ACC112 (cell line): ENCODE measurements at regions not wholly inside any gene's neighbourhood (a gene's known extent, or its start where the extent isn't known, plus 50 kb on each side); places are given as distances from the start of the nearest gene placed in this dataset.
"Not testable (repeated sequence)": the region's sequence is repeated elsewhere in the genome, so short reads cannot be mapped to it uniquely, and the experiment has no call there.

Experiments
- H2AFZ ChIP-seq: fragments of 200-600 bp; sonication (generic); one replicate; pipeline ENCODE4 v1.6.0; 2017; ENCODE audit warnings: antibody characterized with exemption, low read length; ENCODE audit not compliant: unreplicated experiment
- H3K27ac ChIP-seq: fragments of 200-600 bp; sonication (generic); 2 replicates; pipeline ENCODE4 v1.5.1; 2014; ENCODE audit warnings: low read depth, mild to moderate bottlenecking, antibody characterized with exemption, low read length, moderate library complexity
- H3K27me3 ChIP-seq: fragments of 200-600 bp; sonication (generic); 2 replicates; pipeline ENCODE4 v1.6.1; 2014; ENCODE audit warnings: mild to moderate bottlenecking, antibody characterized with exemption, low read length, moderate library complexity, mixed read lengths; ENCODE audit not compliant: insufficient read depth
- H3K36me3 ChIP-seq: fragments of 200-600 bp; sonication (generic); 2 replicates; pipeline ENCODE4 v1.6.1; 2016; ENCODE audit warnings: mild to moderate bottlenecking, antibody characterized with exemption, low read length, moderate library complexity, mixed read lengths; ENCODE audit not compliant: insufficient read depth
- H3K4me1 ChIP-seq: fragments of 200-600 bp; sonication (generic); one replicate; pipeline ENCODE4 v1.6.1; 2016; ENCODE audit warnings: low read length, mixed read lengths; ENCODE audit not compliant: insufficient read depth, unreplicated experiment, control insufficient read depth
- H3K4me3 ChIP-seq: fragments of 200-600 bp; sonication (generic); 2 replicates; pipeline ENCODE4 v1.5.1; 2014; ENCODE audit warnings: mild to moderate bottlenecking, low read depth, low read length
- H3K79me2 ChIP-seq: fragments of 200-600 bp; sonication (generic); one replicate; pipeline ENCODE4 v1.6.0; 2016; ENCODE audit warnings: low read length; ENCODE audit not compliant: control insufficient read depth, unreplicated experiment, insufficient read depth

DNA sequence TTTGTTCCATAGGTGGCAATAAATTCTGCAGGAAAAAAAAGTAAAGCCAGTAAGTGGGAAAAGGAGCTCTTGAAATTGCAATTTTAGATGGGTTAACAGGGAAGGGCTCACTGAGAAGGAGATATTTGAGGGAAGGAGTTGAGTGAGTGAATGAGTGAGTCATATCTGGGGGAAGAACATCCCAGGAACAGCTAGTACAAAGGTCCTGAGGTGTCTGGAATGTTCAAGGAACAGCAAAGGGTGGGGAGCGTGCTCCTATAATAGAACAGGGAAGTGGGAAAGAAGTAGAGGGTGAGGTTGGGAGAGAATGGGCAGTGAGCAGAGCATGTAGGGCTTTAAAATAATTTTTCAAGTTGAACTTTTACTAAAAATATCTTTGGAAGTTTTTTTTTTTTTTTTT lies 68.0 kb upstream of the PSME4 start:
- Histone ChIP-seq H3K4me3 (no peak overlapping the region), H3K79me2 (no peaks in the 10 kb centered on the region), H3K36me3 (no peaks in the 10 kb centered on the region), H2AFZ (no peak overlapping the region), H3K27ac (no peak overlapping the region), H3K27me3 (no peaks in the 10 kb centered on the region), H3K4me1 (peaks cover 20% of the 10 kb centered on the region)

DNA sequence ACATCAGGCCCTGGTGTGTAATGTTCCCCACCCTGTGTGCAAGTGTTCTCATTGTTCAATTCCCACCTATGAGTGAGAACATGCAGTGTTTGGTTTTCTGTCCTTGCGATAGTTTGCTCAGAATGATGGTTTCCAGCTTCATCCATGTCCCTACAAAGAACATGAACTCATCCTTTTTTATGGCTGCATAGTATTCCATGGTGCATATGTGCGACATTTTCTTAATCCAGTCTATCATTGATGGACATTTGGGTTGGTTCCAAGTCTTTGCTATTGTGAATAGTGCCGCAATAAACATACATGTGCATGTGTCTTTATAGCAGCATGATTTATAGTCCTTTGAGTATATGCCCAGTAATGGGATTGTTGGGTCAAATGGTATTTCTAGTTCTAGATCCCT lies 60.5 kb upstream of the PSME4 start:
- H3K36me3 ChIP-seq, H3K4me1 ChIP-seq: not testable (repeated sequence)

DNA sequence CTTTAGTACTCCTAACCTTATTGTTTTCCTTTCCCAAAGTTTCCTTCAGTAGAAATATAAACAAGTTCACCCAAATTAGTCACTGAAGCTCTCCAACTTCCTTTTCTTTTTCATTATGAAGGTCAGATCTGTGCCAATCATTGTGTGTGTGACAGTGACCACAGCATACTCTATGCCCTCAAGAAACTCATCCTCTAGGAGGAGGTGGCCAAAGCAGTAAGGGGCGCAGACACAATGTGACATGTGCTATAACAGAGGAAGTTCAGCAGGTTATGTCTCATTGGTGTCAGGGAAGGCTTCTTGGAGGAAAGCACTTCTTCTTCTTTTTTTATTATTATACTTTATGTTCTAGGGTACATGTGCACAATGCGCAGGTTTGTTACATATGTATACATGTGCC lies 60.0 kb upstream of the PSME4 start:
- Histone ChIP-seq H3K79me2 (no peaks in the 10 kb centered on the region), H3K4me1 (no peaks in the 10 kb centered on the region), H3K27ac (no peak overlapping the region), H3K27me3 (no peaks in the 10 kb centered on the region), H3K4me3 (no peak overlapping the region), H3K36me3 (no peaks in the 10 kb centered on the region), H2AFZ (no peak overlapping the region)

More for the DNA sequence above, 60.5 kb upstream of the PSME4 start:
- not testable (repeated sequence) for H3K79me2 ChIP-seq, H2AFZ ChIP-seq, H3K4me3 ChIP-seq, H3K27ac ChIP-seq, H3K27me3 ChIP-seq

DNA sequence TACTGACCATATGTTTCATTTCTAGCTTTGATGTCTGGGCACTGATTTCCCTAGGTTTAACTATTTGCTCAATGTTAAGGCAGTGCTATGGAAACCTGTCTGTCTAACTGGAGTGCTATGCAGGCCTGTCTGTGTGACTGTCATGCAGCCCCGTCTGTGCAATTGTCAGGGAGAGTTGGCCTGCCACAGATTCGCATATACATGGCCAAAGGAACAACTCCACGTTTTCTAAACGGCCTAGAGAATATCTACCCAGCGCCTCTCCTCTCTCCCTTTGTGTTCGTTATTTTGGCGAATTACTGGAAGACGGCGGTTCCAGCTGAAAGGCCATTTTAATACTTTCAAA lies 59.6 kb upstream of the PSME4 start:
- Histone ChIP-seq H3K27ac (no peak overlapping the region), H3K27me3 (no peaks in the 10 kb centered on the region), H3K4me3 (no peak overlapping the region), H3K4me1 (no peaks in the 10 kb centered on the region), H3K79me2 (no peaks in the 10 kb centered on the region), H3K36me3 (no peaks in the 10 kb centered on the region), H2AFZ (no peak overlapping the region)

DNA sequence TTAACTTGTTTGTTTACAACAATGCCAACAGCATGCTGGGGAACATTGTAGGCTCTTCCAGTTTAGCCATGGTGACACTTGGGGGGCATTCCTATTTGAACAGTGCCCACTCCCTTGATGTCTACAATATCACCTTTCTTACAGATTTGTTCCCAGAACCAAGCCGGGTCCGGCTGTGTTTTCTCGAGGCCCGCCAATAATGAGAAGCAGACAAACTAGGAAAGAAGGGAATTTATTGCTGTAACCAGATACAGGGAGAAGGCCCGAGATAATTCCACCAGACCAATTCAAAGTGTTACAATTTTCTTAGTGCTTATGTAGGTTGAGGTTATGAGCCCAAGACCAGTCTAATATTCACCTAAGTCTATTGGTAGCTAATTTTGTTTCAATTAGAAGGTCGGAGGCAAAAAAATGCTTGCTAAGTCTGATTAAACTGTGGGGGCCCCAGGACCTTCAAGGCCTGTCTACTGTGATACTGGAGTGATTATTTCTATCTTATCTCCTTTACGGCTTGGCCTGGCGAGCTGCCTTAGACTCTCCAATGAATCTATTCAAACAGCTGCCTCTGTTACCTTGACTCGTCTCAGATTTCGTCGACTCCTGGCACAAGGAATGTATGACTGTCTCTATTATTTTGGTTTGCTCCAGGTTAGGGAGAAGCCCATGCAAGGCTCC lies 59.1 kb upstream of the PSME4 start:
- Histone ChIP-seq H3K4me3 (no peak overlapping the region), H3K79me2 (no peaks in the 10 kb centered on the region), H3K27me3 (no peaks in the 10 kb centered on the region), H3K27ac (no peak overlapping the region), H3K4me1 (no peaks in the 10 kb centered on the region), H3K36me3 (no peaks in the 10 kb centered on the region), H2AFZ (no peak overlapping the region)

DNA sequence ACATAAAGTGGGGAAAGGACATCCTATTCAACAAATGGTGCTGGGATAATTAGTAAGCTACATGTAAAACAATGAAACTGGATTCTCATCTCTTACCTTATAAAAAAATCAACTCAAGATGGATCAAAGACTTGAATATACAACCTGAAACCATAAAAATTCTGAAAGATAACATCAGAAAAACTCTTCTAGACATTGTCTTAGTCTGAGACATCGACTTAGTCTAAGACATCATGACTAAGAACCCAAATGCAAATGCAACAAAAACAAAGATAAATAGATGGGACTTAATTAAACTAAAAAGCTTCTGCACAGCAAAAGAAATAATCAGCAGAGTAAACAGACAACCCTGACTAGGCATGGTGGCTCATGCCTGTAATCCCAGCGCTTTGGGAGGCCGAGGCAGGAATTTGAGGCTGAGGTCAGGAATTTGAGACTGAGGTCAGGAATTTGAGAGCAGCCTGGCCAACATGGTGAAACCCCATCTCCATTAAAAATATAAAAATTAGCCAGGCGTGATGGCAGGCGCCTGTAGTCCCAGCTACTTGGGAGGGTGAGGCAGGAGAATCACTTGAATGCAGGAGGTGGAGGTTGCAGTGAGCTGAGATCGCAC lies 54.8 kb upstream of the PSME4 start:
- H3K4me3 ChIP-seq, H3K36me3 ChIP-seq, H3K79me2 ChIP-seq, H3K27me3 ChIP-seq, H3K4me1 ChIP-seq, H2AFZ ChIP-seq, H3K27ac ChIP-seq: not testable (repeated sequence)

DNA sequence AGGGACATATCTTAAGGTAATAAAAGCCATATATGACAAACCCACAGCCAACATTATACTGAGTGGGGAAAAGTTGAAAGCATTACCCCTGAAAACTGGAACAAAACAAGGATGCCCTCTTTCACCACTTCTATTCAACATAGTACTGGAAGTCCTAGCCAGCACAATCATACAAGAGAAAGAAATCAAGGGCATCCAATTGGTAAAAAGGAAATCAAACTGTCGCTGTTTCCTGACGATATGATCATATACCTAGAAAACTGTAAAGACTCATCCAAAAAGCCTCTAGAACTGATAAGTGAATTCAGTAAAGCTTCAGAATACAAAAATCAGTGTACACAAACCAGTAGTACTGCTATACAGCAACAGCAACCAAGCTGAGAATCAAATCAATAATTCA lies 53.8 kb upstream of the PSME4 start:
- Histone ChIP-seq H3K4me1 (no peaks in the 10 kb centered on the region), H3K36me3 (peaks cover 4% of the 10 kb centered on the region), H3K27ac (no peak overlapping the region), H3K4me3 (no peak overlapping the region), H2AFZ (no peak overlapping the region), H3K79me2 (no peaks in the 10 kb centered on the region), H3K27me3 (no peaks in the 10 kb centered on the region)

DNA sequence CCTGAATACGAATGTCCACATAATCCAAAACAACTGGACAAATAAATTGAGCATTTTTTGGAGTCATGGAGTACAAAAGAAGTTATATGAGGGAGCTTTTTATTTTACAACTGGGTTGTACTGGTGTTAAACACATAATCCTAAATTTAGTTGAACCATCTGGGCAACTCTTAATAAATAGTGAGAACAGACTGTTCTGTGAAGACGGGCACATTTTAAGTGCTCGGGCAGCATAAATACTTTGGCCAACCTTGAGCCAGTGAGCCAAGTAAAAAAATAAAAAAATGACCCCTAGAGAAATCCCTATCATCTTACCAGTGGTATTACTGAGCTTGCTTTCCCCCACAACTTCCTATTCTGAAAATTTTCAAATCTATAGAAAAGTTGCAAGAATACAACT lies 50.9 kb upstream of the PSME4 start:
- Histone ChIP-seq H3K27me3 (no peaks in the 10 kb centered on the region), H2AFZ (no peak overlapping the region), H3K36me3 (peaks cover 4% of the 10 kb centered on the region), H3K4me1 (no peaks in the 10 kb centered on the region), H3K27ac (no peak overlapping the region), H3K79me2 (no peaks in the 10 kb centered on the region), H3K4me3 (no peak overlapping the region)

DNA sequence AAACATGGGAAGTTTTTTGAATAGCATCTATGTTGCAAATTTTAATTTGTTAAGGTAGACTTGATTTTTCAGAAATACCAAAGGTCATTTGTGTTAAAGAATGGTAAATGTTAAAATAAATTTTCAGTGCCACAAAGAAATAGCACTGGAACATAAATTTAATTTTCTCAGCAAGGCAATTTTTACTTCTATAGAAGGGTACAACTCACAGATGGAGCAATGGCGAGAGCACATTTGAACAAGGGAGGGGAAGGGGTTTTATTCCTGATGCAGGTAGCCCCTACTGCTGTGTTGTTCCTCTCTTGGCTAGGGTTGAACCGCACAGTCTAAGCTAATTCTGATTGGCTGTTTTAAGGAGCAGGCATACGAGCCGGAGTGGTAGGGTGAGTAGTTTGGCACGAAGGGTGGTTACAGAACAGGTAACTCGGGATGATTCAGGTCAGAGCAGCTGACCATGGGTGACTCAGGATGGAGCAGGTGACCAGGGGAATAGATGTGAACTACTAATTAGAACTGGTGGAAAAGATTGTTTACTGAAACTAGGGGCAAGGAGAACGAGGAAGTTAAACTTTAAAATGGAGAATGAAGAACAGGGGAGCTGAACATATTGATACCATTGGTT lies 50.1 kb upstream of the PSME4 start:
- Histone ChIP-seq H3K27me3 (no peaks in the 10 kb centered on the region), H3K4me3 (no peak overlapping the region), H3K27ac (no peak overlapping the region), H3K4me1 (peaks cover 6% of the 10 kb centered on the region), H3K36me3 (peaks cover 4% of the 10 kb centered on the region), H3K79me2 (no peaks in the 10 kb centered on the region), H2AFZ (no peak overlapping the region)
